HCT116 (cell line): ENCODE measurements at regions not wholly inside any gene's neighbourhood (a gene's known extent, or its start where the extent isn't known, plus 50 kb on each side); places are given as distances from the start of the nearest gene placed in this dataset.
"Not testable (repeated sequence)": the region's sequence is repeated elsewhere in the genome, so short reads cannot be mapped to it uniquely, and the experiment has no call there.

Source experiments
- ATAC-seq: fragments of 200-7000 bp; cut with Tn5 transposase; 2 replicates; pipeline ENCODE4 v1.9.1; 2020; ENCODE audit warnings: mild to moderate bottlenecking, moderate library complexity
- BruUV-seq: library from RNA; stranded (reverse); fragments of 400-500 nt; replicated peaks from 2 replicates; lab custom pipeline; 2021; lab: Mats Ljungman, UMichigan
- CTCF ChIA-PET: fragments of 300-600 bp; sonication (Branson Sonifier 250); formaldehyde crosslinking; loops from one replicate; lab custom pipeline; 2021; ENCODE audit warnings: antibody characterized with exemption; lab: Charles Lee
- POLR2A ChIA-PET: fragments of 300-600, 350-600 bp; sonication (Branson Sonifier 250); formaldehyde crosslinking; loops from one replicate; lab custom pipeline; 2021; ENCODE audit warnings: antibody characterized with exemption; lab: Charles Lee
- RAD21 ChIA-PET, 2 experiments: fragments of 300-600 bp; sonication (Branson Sonifier 250); formaldehyde crosslinking; loops; one replicate each; lab custom pipeline; 2023; ENCODE audit warnings: low total read pairs in 2 of 2; ENCODE audit not compliant: uncharacterized antibody in 2 of 2, unreplicated experiment in 2 of 2, low non-redundant PET in 1 of 2; lab: Charles Lee
- DNase-seq: peaks from one replicate; pipeline ENCODE4 v3.0.0-alpha.2; 2010; ENCODE audit warnings: low read depth, low spot score
- H2AFZ ChIP-seq: fragments of 200-600 bp; shearing (Covaris generic), sonication (generic); 2 replicates; pipeline ENCODE4 v1.6.1; 2017; ENCODE audit warnings: low read depth, mixed run types, mixed read lengths, antibody characterized with exemption, low read length; ENCODE audit not compliant: poor library complexity, severe bottlenecking
- H3K27ac ChIP-seq: 2 replicates; pipeline ENCODE4 v1.5.1; 2012; ENCODE audit warnings: low read depth, low read length
- H3K27me3 ChIP-seq: fragments of 200-600 bp; sonication (generic); 2 replicates; pipeline ENCODE4 v1.6.1; 2016; ENCODE audit warnings: mixed run types, low read length, mixed read lengths; ENCODE audit not compliant: insufficient read depth
- H3K36me3 ChIP-seq, 2 experiments: fragments of 200-500 bp in 1 of 2; fragments of 200-600 bp in 1 of 2; sonication (Bioruptor generic) in 1 of 2; sonication (generic) in 1 of 2; 2 replicates each; pipeline versions ENCODE4 v1.5.1 to v1.6.1; 2014 to 2016; ENCODE audit warnings: low read length in 2 of 2, inconsistent platforms in 1 of 2, mixed read lengths in 1 of 2, mixed run types in 1 of 2; ENCODE audit not compliant: insufficient read depth in 2 of 2, control insufficient read depth in 1 of 2
- H3K4me1 ChIP-seq, 2 experiments: fragments of 200-600 bp in 1 of 2; sonication (generic) in 1 of 2; 2 replicates each; pipeline versions ENCODE4 v1.5.1 to v1.6.1; 2012 to 2017; ENCODE audit warnings: low read length in 2 of 2, inconsistent platforms in 1 of 2, mild to moderate bottlenecking in 1 of 2, mixed read lengths in 1 of 2, mixed run types in 1 of 2, moderate library complexity in 1 of 2; ENCODE audit not compliant: insufficient read depth in 2 of 2, control insufficient read depth in 1 of 2
- H3K4me2 ChIP-seq: fragments of 200-600 bp; sonication (generic); 2 replicates; pipeline ENCODE4 v1.6.1; 2017; ENCODE audit warnings: mixed run types, low read length, mixed read lengths
- H3K4me3 ChIP-seq, 2 experiments: fragments of 200-600 bp in 1 of 2; sonication (generic) in 1 of 2; replicated peaks in 1 of 2; 2 replicates each; pipeline ENCODE4 v1.5.1; 2011 to 2016; ENCODE audit warnings: low read length in 2 of 2, control low read depth in 1 of 2, low read depth in 1 of 2, mild to moderate bottlenecking in 1 of 2, mixed read lengths in 1 of 2, mixed run types in 1 of 2
- H3K79me2 ChIP-seq: fragments of 200-600 bp; sonication (generic); 2 replicates; pipeline ENCODE4 v1.6.1; 2017; ENCODE audit warnings: mild to moderate bottlenecking, mixed run types, low read length, moderate library complexity, mixed read lengths; ENCODE audit not compliant: insufficient read depth
- H3K9ac ChIP-seq: fragments of 200-600 bp; sonication (generic); 2 replicates; pipeline ENCODE4 v1.6.1; 2016; ENCODE audit warnings: low read length, mixed read lengths
- H3K9me2 ChIP-seq: fragments of 200-600 bp; sonication (generic), shearing (Covaris generic); 2 replicates; pipeline ENCODE4 v1.6.1; 2017; ENCODE audit warnings: mixed run types, mild to moderate bottlenecking, moderate library complexity; ENCODE audit not compliant: insufficient read depth
- H3K9me3 ChIP-seq, 2 experiments: fragments of 200-500 bp in 1 of 2; fragments of 200-600 bp in 1 of 2; sonication (Bioruptor generic) in 1 of 2; sonication (generic) in 1 of 2; 2 replicates each; pipeline ENCODE4 v1.6.1; 2014 to 2017; ENCODE audit warnings: low read length in 2 of 2, mixed read lengths in 2 of 2, inconsistent platforms in 1 of 2, low read depth in 1 of 2, mild to moderate bottlenecking in 1 of 2, mixed run types in 1 of 2, moderate library complexity in 1 of 2; ENCODE audit not compliant: control insufficient read depth in 1 of 2, insufficient read depth in 1 of 2
- H4K20me1 ChIP-seq: fragments of 200-600 bp; sonication (generic), shearing (Covaris generic); 2 replicates; pipeline ENCODE4 v1.6.1; 2017; ENCODE audit warnings: mixed run types, mild to moderate bottlenecking, moderate library complexity; ENCODE audit not compliant: insufficient read depth
- CBX3 ChIP-seq: IDR thresholded peaks from 2 replicates; pipeline ENCODE4 v1.6.1; 2012; ENCODE audit warnings: low read depth
- CEBPB ChIP-seq: IDR thresholded peaks from 2 replicates; pipeline ENCODE4 v1.6.1; 2012; ENCODE audit warnings: low read depth
- EZH2 ChIP-seq: fragments of 200-600 bp; sonication (generic); IDR thresholded peaks from 2 replicates; pipeline ENCODE4 v1.6.1; 2017; ENCODE audit warnings: antibody characterized with exemption, mixed run types
- JUND ChIP-seq: IDR thresholded peaks from 2 replicates; pipeline ENCODE4 v1.6.1; 2012
- POLR2A ChIP-seq: IDR thresholded peaks from 2 replicates; pipeline ENCODE4 v1.7.0; 2011; ENCODE audit warnings: borderline replicate concordance; ENCODE audit not compliant: insufficient read depth, insufficient read length; ENCODE audit errors: extremely low read depth
- POLR2AphosphoS5 ChIP-seq: IDR thresholded peaks from 2 replicates; pipeline ENCODE4 v1.6.1; 2011; ENCODE audit warnings: mild to moderate bottlenecking, low read depth, low read length, moderate library complexity
- RAD21 ChIP-seq: IDR thresholded peaks from 2 replicates; pipeline ENCODE4 v1.6.1; 2012; ENCODE audit warnings: low read depth, mild to moderate bottlenecking
- SRF ChIP-seq: IDR thresholded peaks from 2 replicates; pipeline ENCODE4 v1.6.1; 2012; ENCODE audit warnings: low read depth
- TCF7L2 ChIP-seq: IDR thresholded peaks from 2 replicates; pipeline ENCODE4 v1.7.0; 2011; ENCODE audit warnings: borderline replicate concordance, inconsistent platforms; ENCODE audit not compliant: insufficient read depth, insufficient read length; ENCODE audit errors: extremely low read depth
- YY1 ChIP-seq: IDR thresholded peaks from 2 replicates; pipeline ENCODE4 v1.6.1; 2011; ENCODE audit warnings: low read length, low read depth, moderate library complexity, mild to moderate bottlenecking; ENCODE audit not compliant: insufficient replicate concordance; ENCODE audit errors: extremely low read depth
- intact Hi-C: fragments of 100-400 bp; cut with micrococcal nuclease; formaldehyde crosslinking; loops from 2 replicates; pipeline ENCODE4 v1.10.0; 2022
- TF ChIP-seq, protein P1 (sequence below), 3 experiments: fragments of 200-600 bp in 1 of 3; sonication (generic) in 1 of 3; IDR thresholded peaks in 2 of 3; conservative IDR thresholded peaks in 1 of 3; 2 replicates each; pipeline ENCODE4 v1.5.1; 2012 to 2017; ENCODE audit warnings: low read depth in 2 of 3, low read length in 2 of 3, antibody characterized with exemption in 1 of 3, borderline replicate concordance in 1 of 3, control low read depth in 1 of 3, mild to moderate bottlenecking in 1 of 3, mixed read lengths in 1 of 3, mixed run types in 1 of 3, moderate library complexity in 1 of 3; ENCODE audit not compliant: insufficient read depth in 1 of 3
- TF ChIP-seq, protein P2 (sequence below): IDR thresholded peaks from 2 replicates; pipeline ENCODE4 v1.6.1; 2012

DNA sequence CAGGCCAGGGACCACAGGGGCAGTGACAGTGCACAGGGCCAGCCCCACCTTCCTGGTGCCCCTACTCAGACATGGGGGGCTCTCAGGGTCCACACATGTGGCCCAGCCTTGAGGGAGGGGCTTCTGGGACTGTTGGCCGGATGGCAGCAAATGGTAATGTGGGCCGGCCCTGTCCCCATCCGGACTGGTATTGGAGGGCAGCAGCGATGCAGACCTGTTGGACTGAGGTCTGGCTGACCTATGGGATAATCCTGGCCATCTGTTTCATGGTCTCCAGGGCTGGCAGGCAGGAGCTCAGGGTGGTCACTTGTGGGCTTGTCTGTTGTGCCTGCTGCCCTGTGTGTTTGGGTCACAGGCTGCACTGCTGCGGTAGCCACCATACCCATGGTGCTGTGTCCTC is 387.5 kb downstream of the TMEM121 start (continued):
- TF ChIP-seq, protein P1, sequence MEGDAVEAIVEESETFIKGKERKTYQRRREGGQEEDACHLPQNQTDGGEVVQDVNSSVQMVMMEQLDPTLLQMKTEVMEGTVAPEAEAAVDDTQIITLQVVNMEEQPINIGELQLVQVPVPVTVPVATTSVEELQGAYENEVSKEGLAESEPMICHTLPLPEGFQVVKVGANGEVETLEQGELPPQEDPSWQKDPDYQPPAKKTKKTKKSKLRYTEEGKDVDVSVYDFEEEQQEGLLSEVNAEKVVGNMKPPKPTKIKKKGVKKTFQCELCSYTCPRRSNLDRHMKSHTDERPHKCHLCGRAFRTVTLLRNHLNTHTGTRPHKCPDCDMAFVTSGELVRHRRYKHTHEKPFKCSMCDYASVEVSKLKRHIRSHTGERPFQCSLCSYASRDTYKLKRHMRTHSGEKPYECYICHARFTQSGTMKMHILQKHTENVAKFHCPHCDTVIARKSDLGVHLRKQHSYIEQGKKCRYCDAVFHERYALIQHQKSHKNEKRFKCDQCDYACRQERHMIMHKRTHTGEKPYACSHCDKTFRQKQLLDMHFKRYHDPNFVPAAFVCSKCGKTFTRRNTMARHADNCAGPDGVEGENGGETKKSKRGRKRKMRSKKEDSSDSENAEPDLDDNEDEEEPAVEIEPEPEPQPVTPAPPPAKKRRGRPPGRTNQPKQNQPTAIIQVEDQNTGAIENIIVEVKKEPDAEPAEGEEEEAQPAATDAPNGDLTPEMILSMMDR (IDR thresholded peaks at IDR 0.05 in 2 of 3, conservative IDR thresholded peaks at IDR 0.05 in 1 of 3; ENCODE audit: borderline replicate concordance in 1 of 3, insufficient read depth in 1 of 3, low read depth in 2 of 3, low read length in 2 of 3) = no peak
- TF ChIP-seq POLR2AphosphoS5 = no peak

DNA sequence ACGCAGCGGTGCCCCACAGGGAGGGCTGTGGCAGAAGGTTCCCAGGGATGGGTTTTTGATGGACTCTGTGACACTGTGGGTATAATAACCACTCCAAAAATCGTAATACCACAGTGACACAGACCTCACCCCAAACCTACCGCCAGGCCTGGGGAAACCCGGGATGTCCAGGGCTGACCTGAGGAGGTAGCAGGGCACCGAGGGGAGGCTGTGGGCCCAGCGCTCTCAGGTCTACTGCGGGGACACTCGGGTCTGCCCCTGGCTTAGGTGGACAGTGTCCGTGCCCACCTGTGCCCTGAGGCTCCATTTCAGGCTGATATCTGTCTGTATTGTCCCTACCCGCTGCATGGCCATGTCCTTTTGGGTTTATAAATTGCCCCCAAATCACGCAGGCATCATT is 387.9 kb downstream of the TMEM121 start:
- H2AFZ ChIP-seq, H3K4me3 ChIP-seq, H3K27ac ChIP-seq, H3K27me3 ChIP-seq, CTCF ChIA-PET, POLR2A ChIA-PET, H3K4me1 ChIP-seq, H3K79me2 ChIP-seq, BruUV-seq, H3K9me2 ChIP-seq, DNase-seq, H3K36me3 ChIP-seq, H3K4me2 ChIP-seq, H3K9me3 ChIP-seq, RAD21 ChIA-PET, H4K20me1 ChIP-seq, H3K9ac ChIP-seq, intact Hi-C loops, ATAC-seq: not testable (repeated sequence)

DNA sequence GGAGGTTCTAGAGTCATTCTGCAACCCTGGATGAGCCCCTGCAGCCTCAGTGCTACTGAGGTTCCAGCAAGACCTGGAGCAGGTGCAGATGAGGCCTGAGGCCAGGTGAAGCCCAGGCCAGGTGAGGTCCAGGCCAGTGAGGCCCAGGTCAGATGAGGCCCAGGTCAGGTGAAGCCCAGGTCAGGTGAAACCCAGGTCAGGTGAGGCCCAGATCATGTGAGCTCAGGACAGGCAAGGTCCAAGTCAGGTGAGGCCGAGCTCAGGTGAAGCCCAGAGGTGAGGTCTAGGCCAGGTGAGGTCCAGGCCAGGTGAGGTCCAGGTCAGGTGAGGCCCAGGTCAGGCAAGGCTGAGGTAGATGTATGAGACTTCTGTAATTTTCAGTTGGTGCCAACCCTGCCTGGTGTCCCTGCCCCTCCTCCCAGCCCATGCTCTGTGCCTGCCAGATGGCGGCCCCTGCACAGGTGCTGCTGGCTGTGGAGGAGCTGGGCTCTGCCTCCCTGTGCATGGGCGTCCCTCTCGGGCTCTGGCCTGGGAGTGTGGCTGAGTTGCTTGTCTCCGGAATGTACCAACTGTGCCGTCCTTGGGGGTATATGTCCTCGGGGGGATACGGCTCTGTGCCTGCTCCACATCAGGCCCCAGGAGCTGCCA is 388.5 kb downstream of the TMEM121 start:
- Histone ChIP-seq H2AFZ (no peak overlapping the region), H4K20me1 (no peaks in the 10 kb centered on the region), H3K4me2 (no peak overlapping the region), H3K9me3 (no peaks in the 10 kb centered on the region), H3K79me2 (no peaks in the 10 kb centered on the region), H3K9me2 (no peaks in the 10 kb centered on the region), H3K27me3 (no peaks in the 10 kb centered on the region), H3K36me3 (no peaks in the 10 kb centered on the region), H3K27ac (no peak overlapping the region), H3K4me1 (no peaks in the 10 kb centered on the region), H3K9ac (no peak overlapping the region), H3K4me3 (no peak overlapping the region)
- ChIA-PET POLR2A (no interaction called here), CTCF (no interaction called here), RAD21 (no interaction called here)
- BruUV-seq = no TSS peak
- DNase-seq (no peak), ATAC-seq (0 out of 2 replicates have a peak, but pooled peaks have one; percentile 12)
- intact Hi-C loops = no loop called here
- TF ChIP-seq TCF7L2 (no peak), CEBPB (no peak), CBX3 (no peak), EZH2 (no peak), JUND (no peak), POLR2A (no peak), SRF (no peak), YY1 (no peak), RAD21 (no peak)
- TF ChIP-seq, protein P2, sequence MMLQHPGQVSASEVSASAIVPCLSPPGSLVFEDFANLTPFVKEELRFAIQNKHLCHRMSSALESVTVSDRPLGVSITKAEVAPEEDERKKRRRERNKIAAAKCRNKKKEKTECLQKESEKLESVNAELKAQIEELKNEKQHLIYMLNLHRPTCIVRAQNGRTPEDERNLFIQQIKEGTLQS = no peak

DNA sequence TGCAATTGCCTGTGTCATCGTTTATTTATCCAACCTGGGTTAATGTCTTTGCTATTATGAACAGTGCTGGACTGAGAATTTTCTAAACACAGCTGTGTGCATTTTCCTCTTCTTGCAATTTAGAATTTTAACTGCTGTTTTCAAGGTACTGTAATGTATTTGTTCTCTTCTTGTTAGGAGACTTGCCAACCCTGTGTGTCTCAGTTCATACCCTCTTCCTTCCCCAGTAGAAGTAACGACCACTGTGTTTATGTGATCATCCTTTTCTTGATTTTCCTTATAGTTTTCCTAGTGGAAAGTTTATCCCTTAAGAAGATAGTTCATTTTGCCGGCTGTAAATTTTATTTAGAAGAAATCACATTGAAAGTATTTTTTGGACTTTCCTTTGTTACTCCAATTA is 389.2 kb downstream of the TMEM121 start:
- POLR2A ChIA-PET, H3K4me1 ChIP-seq, H3K9ac ChIP-seq, H3K9me2 ChIP-seq, H4K20me1 ChIP-seq, H2AFZ ChIP-seq, H3K4me2 ChIP-seq, BruUV-seq, ATAC-seq, CTCF ChIA-PET, H3K36me3 ChIP-seq, H3K9me3 ChIP-seq, H3K4me3 ChIP-seq, H3K27me3 ChIP-seq, DNase-seq, H3K79me2 ChIP-seq, H3K27ac ChIP-seq, intact Hi-C loops, RAD21 ChIA-PET: not testable (repeated sequence)
